OCI-LY1 (cell line): ENCODE measurements at regions not wholly inside any gene's neighbourhood (a gene's known extent, or its start where the extent isn't known, plus 50 kb on each side); places are given as distances from the start of the nearest gene placed in this dataset.
"Not testable (repeated sequence)": the region's sequence is repeated elsewhere in the genome, so short reads cannot be mapped to it uniquely, and the experiment has no call there.

Experiments
- H2AFZ ChIP-seq: fragments of 200-600 bp; sonication (generic), shearing (Covaris generic); 2 replicates; pipeline ENCODE4 v1.6.0; 2014; ENCODE audit warnings: antibody characterized with exemption, mild to moderate bottlenecking, low read length
- H3F3A ChIP-seq: fragments of 200-600 bp; sonication (generic), shearing (Covaris generic); 2 replicates; pipeline ENCODE4 v1.6.0; 2014; ENCODE audit warnings: mild to moderate bottlenecking, antibody characterized with exemption, low read length, moderate library complexity; ENCODE audit not compliant: insufficient read depth
- H3K27ac ChIP-seq: fragments of 200-600 bp; sonication (generic); 2 replicates; pipeline ENCODE4 v1.5.1; 2014; ENCODE audit warnings: low read length, mixed run types, mild to moderate bottlenecking, low read depth; ENCODE audit not compliant: poor library complexity, severe bottlenecking
- H3K27me3 ChIP-seq: fragments of 200-600 bp; sonication (generic); 2 replicates; pipeline ENCODE4 v1.6.0; 2014; ENCODE audit warnings: antibody characterized with exemption, mild to moderate bottlenecking, low read length, moderate library complexity; ENCODE audit not compliant: insufficient read depth
- H3K36me3 ChIP-seq: fragments of 200-600 bp; sonication (generic); 2 replicates; pipeline ENCODE4 v1.6.1; 2014; ENCODE audit warnings: mild to moderate bottlenecking, antibody characterized with exemption, low read length, moderate library complexity, mixed read lengths; ENCODE audit not compliant: insufficient read depth
- H3K4me1 ChIP-seq: fragments of 200-600 bp; sonication (generic); 2 replicates; pipeline ENCODE4 v1.5.1; 2014; ENCODE audit warnings: mild to moderate bottlenecking, low read length, moderate library complexity; ENCODE audit not compliant: insufficient read depth, severe bottlenecking
- H3K4me2 ChIP-seq: fragments of 200-600 bp; sonication (generic), shearing (Covaris generic); 2 replicates; pipeline ENCODE4 v1.6.1; 2014; ENCODE audit warnings: low read length
- H3K4me3 ChIP-seq: fragments of 200-600 bp; sonication (generic); 2 replicates; pipeline ENCODE4 v1.5.1; 2014; ENCODE audit warnings: low read length, low read depth, mild to moderate bottlenecking, mixed read lengths; ENCODE audit not compliant: poor library complexity, severe bottlenecking
- H3K79me2 ChIP-seq: fragments of 200-600 bp; shearing (Covaris generic); 2 replicates; pipeline ENCODE4 v1.6.1; 2016; ENCODE audit warnings: mixed run types, low read length, mixed read lengths; ENCODE audit not compliant: insufficient read depth
- H3K9ac ChIP-seq: fragments of 200-600 bp; sonication (generic), shearing (Covaris generic); 2 replicates; pipeline ENCODE4 v1.6.1; 2014; ENCODE audit warnings: mild to moderate bottlenecking, low read length, mixed read lengths
- H3K9me2 ChIP-seq: fragments of 200-600 bp; sonication (generic), shearing (Covaris generic); 2 replicates; pipeline ENCODE4 v1.6.1; 2014; ENCODE audit warnings: low read depth, mild to moderate bottlenecking, low read length, mixed read lengths
- H3K9me3 ChIP-seq: fragments of 200-600 bp; shearing (Covaris generic); 2 replicates; pipeline ENCODE4 v1.6.1; 2014; ENCODE audit warnings: low read length, mixed read lengths
- H4K20me1 ChIP-seq: fragments of 200-600 bp; sonication (generic), shearing (Covaris generic); 2 replicates; pipeline ENCODE4 v1.6.0; 2016; ENCODE audit warnings: mild to moderate bottlenecking, low read length; ENCODE audit not compliant: insufficient read depth
- EZH2 ChIP-seq: fragments of 200-600 bp; sonication (generic), shearing (Covaris generic); IDR thresholded peaks from 2 replicates; pipeline ENCODE4 v1.8.0; 2017; ENCODE audit warnings: borderline replicate concordance, mixed run types, mild to moderate bottlenecking, antibody characterized with exemption, low read length, moderate library complexity, mixed read lengths
- TF ChIP-seq, protein P1 (sequence below): fragments of 200-600 bp; sonication (generic), shearing (Covaris generic); IDR thresholded peaks from 2 replicates; pipeline ENCODE4 v1.5.1; 2017; ENCODE audit warnings: mild to moderate bottlenecking, antibody characterized with exemption, low read length, moderate library complexity, mixed read lengths

DNA sequence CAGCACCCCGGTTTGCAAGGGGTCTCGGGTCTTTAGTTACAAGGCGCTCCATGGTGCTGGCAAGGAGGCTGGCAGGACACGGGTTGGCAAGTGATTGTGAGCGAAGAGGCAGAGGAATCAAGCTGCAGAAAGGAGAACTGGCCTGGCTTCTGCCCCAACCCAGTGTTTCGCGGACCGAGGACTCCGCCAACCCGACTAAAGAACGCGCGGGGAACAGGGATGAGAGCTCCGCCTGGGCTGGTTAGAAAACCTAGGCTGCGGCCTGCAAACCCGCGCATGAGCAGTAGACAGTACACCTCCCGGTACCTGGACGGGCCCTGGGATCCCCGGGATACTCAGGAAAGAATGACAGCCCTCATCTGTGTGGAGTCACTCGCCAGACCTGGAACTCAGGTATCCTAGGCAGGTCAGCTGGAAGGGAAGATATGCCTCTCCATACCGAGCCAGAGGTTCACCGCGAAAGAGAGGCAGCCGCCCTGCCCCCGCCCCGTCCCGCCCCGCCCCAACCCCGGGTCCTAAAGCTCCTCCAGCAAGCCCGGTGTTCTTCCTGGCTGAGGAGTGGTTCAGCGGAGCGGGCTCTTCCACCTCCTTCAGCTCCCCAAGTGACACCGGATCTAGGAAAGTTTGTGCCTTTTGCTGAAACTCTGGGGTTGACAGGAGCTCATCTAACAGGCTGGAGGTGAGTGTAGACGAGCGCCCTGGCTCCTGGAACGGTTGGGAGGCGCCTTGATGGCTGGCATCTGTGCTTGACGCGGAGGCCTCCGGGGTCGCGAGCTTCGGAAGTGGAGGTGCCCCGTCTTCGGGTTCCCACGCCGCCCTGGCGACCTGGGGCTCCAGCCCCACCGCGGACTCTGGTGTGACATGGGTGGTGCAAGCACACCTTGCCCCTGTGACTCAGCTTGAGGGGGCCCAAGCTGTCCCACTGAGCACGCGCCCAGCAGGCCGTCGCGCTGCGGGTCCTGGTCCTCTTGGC is 1847.3 kb upstream of the DEFB115 start:
- no peak overlapping the region for H2AFZ ChIP-seq
- no peaks in the 10 kb centered on the region for H3K79me2 ChIP-seq
- no peaks in the 10 kb centered on the region for H3K9me2 ChIP-seq
- no peaks in the 10 kb centered on the region for H3K27me3 ChIP-seq
- no peaks in the 10 kb centered on the region for H3F3A ChIP-seq
- H3K4me1 ChIP-seq: no peaks in the 10 kb centered on the region
- H3K27ac ChIP-seq: no peak overlapping the region
- H4K20me1 ChIP-seq: no peaks in the 10 kb centered on the region
- H3K9ac ChIP-seq: no peak overlapping the region
- TF ChIP-seq, protein P1, sequence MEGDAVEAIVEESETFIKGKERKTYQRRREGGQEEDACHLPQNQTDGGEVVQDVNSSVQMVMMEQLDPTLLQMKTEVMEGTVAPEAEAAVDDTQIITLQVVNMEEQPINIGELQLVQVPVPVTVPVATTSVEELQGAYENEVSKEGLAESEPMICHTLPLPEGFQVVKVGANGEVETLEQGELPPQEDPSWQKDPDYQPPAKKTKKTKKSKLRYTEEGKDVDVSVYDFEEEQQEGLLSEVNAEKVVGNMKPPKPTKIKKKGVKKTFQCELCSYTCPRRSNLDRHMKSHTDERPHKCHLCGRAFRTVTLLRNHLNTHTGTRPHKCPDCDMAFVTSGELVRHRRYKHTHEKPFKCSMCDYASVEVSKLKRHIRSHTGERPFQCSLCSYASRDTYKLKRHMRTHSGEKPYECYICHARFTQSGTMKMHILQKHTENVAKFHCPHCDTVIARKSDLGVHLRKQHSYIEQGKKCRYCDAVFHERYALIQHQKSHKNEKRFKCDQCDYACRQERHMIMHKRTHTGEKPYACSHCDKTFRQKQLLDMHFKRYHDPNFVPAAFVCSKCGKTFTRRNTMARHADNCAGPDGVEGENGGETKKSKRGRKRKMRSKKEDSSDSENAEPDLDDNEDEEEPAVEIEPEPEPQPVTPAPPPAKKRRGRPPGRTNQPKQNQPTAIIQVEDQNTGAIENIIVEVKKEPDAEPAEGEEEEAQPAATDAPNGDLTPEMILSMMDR: no peak
- TF ChIP-seq EZH2: no peak
- H3K4me3 ChIP-seq: no peak overlapping the region
- no peaks in the 10 kb centered on the region for H3K36me3 ChIP-seq
- no peaks in the 10 kb centered on the region for H3K9me3 ChIP-seq
- no peak overlapping the region for H3K4me2 ChIP-seq

DNA sequence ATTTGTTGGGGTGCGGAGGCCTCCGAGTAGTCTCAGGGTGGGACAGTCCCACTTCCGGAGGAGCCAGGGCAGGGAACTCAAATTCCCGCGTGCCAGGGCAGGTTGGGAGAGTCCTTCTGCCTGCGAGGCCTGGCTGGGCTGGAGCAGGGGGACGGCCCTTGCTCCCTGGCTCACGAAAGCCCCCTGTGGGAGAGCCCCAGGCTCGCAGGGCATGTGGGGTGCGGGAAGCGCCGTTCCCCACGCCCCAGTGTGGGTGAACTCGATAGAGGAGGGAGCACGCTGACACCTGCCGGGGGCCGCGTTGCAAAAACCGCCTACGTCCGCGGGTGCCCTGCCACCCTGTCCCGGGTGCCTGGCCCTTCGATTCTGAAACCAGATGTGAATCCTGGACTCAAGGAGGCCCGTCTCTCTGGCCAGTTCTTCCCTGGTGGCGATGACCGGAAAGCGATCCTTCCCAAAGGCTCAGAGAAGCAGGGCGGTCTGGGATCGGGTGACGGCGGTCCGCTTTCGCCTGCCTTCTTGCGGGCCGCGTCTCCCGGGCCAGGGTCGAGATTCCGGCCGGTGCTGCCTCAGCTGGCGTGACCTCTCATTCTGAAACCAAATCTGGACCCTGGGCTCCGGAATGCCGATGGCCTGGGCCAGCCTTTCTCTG is 1846.5 kb upstream of the DEFB115 start:
- Histone ChIP-seq H3K79me2 (no peaks in the 10 kb centered on the region), H3K4me3 (no peak overlapping the region), H3K27me3 (no peaks in the 10 kb centered on the region), H4K20me1 (no peaks in the 10 kb centered on the region), H3K36me3 (no peaks in the 10 kb centered on the region), H3K4me2 (no peak overlapping the region), H3F3A (no peaks in the 10 kb centered on the region), H3K9ac (no peak overlapping the region), H3K4me1 (no peaks in the 10 kb centered on the region), H3K9me2 (no peaks in the 10 kb centered on the region), H2AFZ (no peak overlapping the region), H3K9me3 (no peaks in the 10 kb centered on the region), H3K27ac (no peak overlapping the region)
- TF ChIP-seq EZH2: no peak
- TF ChIP-seq, protein P1: no peak

DNA sequence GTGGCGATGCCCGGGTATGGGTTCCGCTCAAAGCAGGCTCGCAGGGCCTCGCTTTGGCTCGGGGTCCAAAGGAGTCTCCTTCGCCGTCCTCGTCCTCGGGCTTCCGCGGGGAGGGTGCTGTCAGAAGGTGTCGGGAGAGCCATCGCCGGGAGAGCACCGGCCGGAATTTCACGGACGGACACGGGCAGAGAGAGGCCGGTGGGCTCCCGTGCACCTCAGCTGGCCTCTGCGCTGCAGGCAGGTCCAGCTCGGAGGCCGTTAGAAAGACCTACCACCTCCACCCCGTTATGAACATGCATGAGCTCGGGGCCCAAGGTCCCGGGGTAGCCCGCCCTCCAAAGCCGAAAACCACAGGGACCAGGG is 1846.0 kb upstream of the DEFB115 start:
- not testable (repeated sequence) for H3K9me3 ChIP-seq, H4K20me1 ChIP-seq, H3K9me2 ChIP-seq, H3K36me3 ChIP-seq, H3K4me2 ChIP-seq, H3K27ac ChIP-seq, H2AFZ ChIP-seq, H3K4me3 ChIP-seq, H3F3A ChIP-seq, H3K79me2 ChIP-seq, H3K27me3 ChIP-seq, H3K9ac ChIP-seq, H3K4me1 ChIP-seq
